Endothelial cell of umbilical vein (primary cell): ENCODE measurements at regions not wholly inside any gene's neighbourhood (a gene's known extent, or its start where the extent isn't known, plus 50 kb on each side); places are given as distances from the start of the nearest gene placed in this dataset.

Source experiments
- BruUV-seq: library from RNA; stranded (reverse); fragments of 400-500 nt; replicated peaks from 2 replicates; lab custom pipeline; 2021; lab: Mats Ljungman, UMichigan
- CTCF ChIA-PET: fragments of 300-600, 350-600 bp; sonication (Branson Sonifier 250); formaldehyde crosslinking; loops from one replicate; lab custom pipeline; 2021; ENCODE audit warnings: antibody characterized with exemption, inconsistent platforms; lab: Charles Lee
- POLR2A ChIA-PET: fragments of 300-600, 350-600 bp; sonication (Branson Sonifier 250); formaldehyde crosslinking; loops from one replicate; lab custom pipeline; 2021; ENCODE audit warnings: antibody characterized with exemption, inconsistent platforms; lab: Charles Lee
- DNase-seq: peaks from one replicate; pipeline ENCODE4 v3.0.0-alpha.2; 2011; ENCODE audit warnings: low read depth, low spot score
- FAIRE-seq: peaks from 2 replicates; lab custom pipeline; 2011; peaks lifted over from hg19 to GRCh38; lab: Jason Lieb, UNC
- H2AFZ ChIP-seq: 2 replicates; pipeline ENCODE4 v1.6.0; 2012; ENCODE audit warnings: low read depth, low read length, control low read depth, inconsistent platforms
- H3K27ac ChIP-seq: 2 replicates; pipeline ENCODE4 v1.5.1; 2011; ENCODE audit warnings: low read depth, mild to moderate bottlenecking, control low read depth, low read length, moderate library complexity; ENCODE audit not compliant: insufficient read depth
- H3K27me3 ChIP-seq, 2 experiments: 2 replicates each; pipeline versions ENCODE4 v1.6.0 to v1.6.1; 2011; ENCODE audit warnings: low read length in 2 of 2, mixed read lengths in 1 of 2; ENCODE audit not compliant: control insufficient read depth in 2 of 2, insufficient read depth in 2 of 2
- H3K36me3 ChIP-seq, 2 experiments: 2 replicates in 1 of 2; 3 replicates in 1 of 2; pipeline ENCODE4 v1.5.1; 2011; ENCODE audit warnings: low read length in 2 of 2, mild to moderate bottlenecking in 1 of 2, moderate library complexity in 1 of 2; ENCODE audit not compliant: control insufficient read depth in 2 of 2, insufficient read depth in 2 of 2; ENCODE audit errors: extremely low read depth in 1 of 2
- H3K4me1 ChIP-seq: 3 replicates; pipeline ENCODE4 v1.5.1; 2011; ENCODE audit warnings: mild to moderate bottlenecking, low read length; ENCODE audit not compliant: control insufficient read depth, insufficient read depth; ENCODE audit errors: extremely low read depth
- H3K4me2 ChIP-seq: 2 replicates; pipeline ENCODE4 v1.6.1; 2011; ENCODE audit warnings: low read length, control low read depth, mixed read lengths; ENCODE audit not compliant: insufficient read depth
- H3K4me3 ChIP-seq, 3 experiments: fragments of 200-600 bp in 1 of 3; sonication (generic), shearing (Covaris generic) in 1 of 3; replicated peaks in 1 of 3; 2 replicates each; pipeline ENCODE4 v1.5.1; 2011 to 2016; ENCODE audit warnings: control low read depth in 3 of 3, low read length in 3 of 3, mild to moderate bottlenecking in 2 of 3, inconsistent platforms in 1 of 3, low read depth in 1 of 3, moderate library complexity in 1 of 3; ENCODE audit not compliant: insufficient read depth in 1 of 3
- H3K79me2 ChIP-seq: 2 replicates; pipeline ENCODE4 v1.6.0; 2012; ENCODE audit warnings: low read length, inconsistent platforms; ENCODE audit not compliant: control insufficient read depth, insufficient read depth
- H3K9ac ChIP-seq: replicated peaks from 2 replicates; pipeline ENCODE3; 2011; ENCODE audit warnings: low read length, control low read depth; ENCODE audit not compliant: insufficient read depth; ENCODE audit errors: extremely low read depth
- H3K9me1 ChIP-seq: replicated peaks from 3 replicates; pipeline ENCODE4 v1.6.0; 2011; ENCODE audit warnings: mild to moderate bottlenecking, low read length; ENCODE audit not compliant: control insufficient read depth, insufficient read depth; ENCODE audit errors: extremely low read depth
- H3K9me3 ChIP-seq: replicated peaks from 2 replicates; pipeline ENCODE4 v1.5.1; 2012; ENCODE audit warnings: low read length, inconsistent platforms; ENCODE audit not compliant: control insufficient read depth, insufficient read depth
- H4K20me1 ChIP-seq: replicated peaks from 2 replicates; pipeline ENCODE3; 2011; ENCODE audit warnings: mild to moderate bottlenecking, low read length; ENCODE audit not compliant: control insufficient read depth, insufficient read depth; ENCODE audit errors: extremely low read depth
- CTCF ChIP-seq, 2 donors: IDR thresholded peaks; 1 replicate in 1 of 2; 2 replicates in 1 of 2; pipeline ENCODE4 v1.5.1; 2011; ENCODE audit warnings: low read length in 2 of 2, mild to moderate bottlenecking in 2 of 2, moderate library complexity in 2 of 2, control low read depth in 1 of 2, inconsistent platforms in 1 of 2, low read depth in 1 of 2; ENCODE audit not compliant: insufficient read depth in 1 of 2; ENCODE audit errors: extremely low read depth in 1 of 2
- EZH2 ChIP-seq: IDR thresholded peaks from 2 replicates; pipeline ENCODE4 v1.6.1; 2012; ENCODE audit warnings: borderline replicate concordance, low read depth, mild to moderate bottlenecking, moderate library complexity, low read length, inconsistent platforms; ENCODE audit not compliant: severe bottlenecking
- FOS ChIP-seq: IDR thresholded peaks from 2 replicates; pipeline ENCODE4 v1.6.1; 2011; ENCODE audit warnings: mild to moderate bottlenecking, low read length, moderate library complexity, borderline replicate concordance; ENCODE audit not compliant: insufficient read depth
- GATA2 ChIP-seq: IDR thresholded peaks from 2 replicates; pipeline ENCODE4 v1.7.0; 2011; ENCODE audit warnings: low read depth, mild to moderate bottlenecking, moderate library complexity, mixed read lengths, low read length; ENCODE audit not compliant: insufficient read length, insufficient read depth
- JUN ChIP-seq: IDR thresholded peaks from 2 replicates; pipeline ENCODE4 v1.6.1; 2011; ENCODE audit warnings: borderline replicate concordance, low read depth; ENCODE audit not compliant: insufficient read length, insufficient read depth
- MAX ChIP-seq: IDR thresholded peaks from 2 replicates; pipeline ENCODE4 v1.6.1; 2011; ENCODE audit not compliant: insufficient read depth, insufficient read length
- MYC ChIP-seq: IDR thresholded peaks from one replicate; pipeline ENCODE4 v1.6.1; 2011; ENCODE audit warnings: mild to moderate bottlenecking, low read depth, low read length
- POLR2A ChIP-seq: IDR thresholded peaks from 2 replicates; pipeline ENCODE4 v1.6.1; 2012; ENCODE audit warnings: low read depth, mild to moderate bottlenecking, control low read depth, low read length
- POLR2AphosphoS5 ChIP-seq: IDR thresholded peaks from 2 replicates; pipeline ENCODE4 v1.6.1; 2012; ENCODE audit warnings: low read depth, mild to moderate bottlenecking, control low read depth, low read length, moderate library complexity; ENCODE audit not compliant: insufficient read depth
- dilution Hi-C: fragments of 300-500 bp; cut with MboI; formaldehyde crosslinking; loops from one replicate; pipeline ENCODE4 v1.15.0; 2019; ENCODE audit warnings: low sequenced_read_pairs; ENCODE audit not compliant: extremely low pct_ligation_motif_present
- intact Hi-C: fragments of 100-400 bp; cut with micrococcal nuclease; formaldehyde crosslinking; loops from one replicate; pipeline ENCODE4 v1.10.0; 2022

DNA sequence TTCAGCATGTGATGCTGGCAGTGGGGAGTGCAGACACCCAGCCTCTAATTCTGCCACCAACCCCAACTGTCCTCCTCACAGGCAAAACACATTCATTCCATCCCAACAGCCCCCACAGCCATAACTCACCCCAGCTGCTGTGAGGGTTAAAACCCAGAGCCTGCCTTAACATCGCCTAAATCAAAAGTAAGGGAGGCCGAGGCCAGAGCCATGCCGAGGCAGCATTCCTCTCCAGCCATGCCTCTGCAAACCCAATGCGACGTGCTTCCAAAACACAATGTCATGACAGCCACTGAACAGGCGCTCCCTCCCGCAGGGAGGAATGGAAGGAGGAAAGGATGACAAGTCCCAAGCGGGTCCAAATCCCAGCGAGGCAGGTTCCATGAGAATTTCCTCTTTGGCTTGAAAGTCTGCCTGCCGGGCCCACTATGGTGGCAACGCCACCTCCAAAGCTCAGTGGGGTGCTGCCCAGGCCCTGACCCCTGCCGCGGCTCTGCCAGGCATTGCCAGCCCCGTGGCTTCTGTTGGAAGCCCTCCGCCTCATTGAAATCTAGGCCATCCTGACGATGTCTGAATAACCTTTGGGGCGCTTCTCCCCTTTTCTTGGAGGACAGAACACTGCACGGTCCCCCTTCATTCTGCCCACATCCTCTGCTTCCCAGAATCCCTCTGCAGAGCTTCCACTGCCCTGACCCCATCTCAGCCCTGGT, 472.3 kb downstream of the BRD1 start:
- Histone ChIP-seq H3K79me2 (no peaks in the 10 kb centered on the region), H3K36me3 (no peaks in the 10 kb centered on the region), H4K20me1 (no peaks in the 10 kb centered on the region), H3K27me3 (no peaks in the 10 kb centered on the region), H3K4me3 (no peak overlapping the region), H3K9ac (no peak overlapping the region), H2AFZ (no peak overlapping the region), H3K9me1 (no peaks in the 10 kb centered on the region), H3K9me3 (peaks cover 4% of the 10 kb centered on the region), H3K4me2 (no peak overlapping the region), H3K4me1 (no peaks in the 10 kb centered on the region), H3K27ac (no peak overlapping the region)
- TF ChIP-seq POLR2A, result no peak
- TF ChIP-seq GATA2, result no peak
- TF ChIP-seq JUN, result no peak
- no peak for TF ChIP-seq MAX
- TF ChIP-seq EZH2, result no peak
- TF ChIP-seq FOS, result no peak
- no peak for TF ChIP-seq POLR2AphosphoS5
- no peak for TF ChIP-seq CTCF (IDR thresholded peaks at IDR 0.05; ENCODE audit: extremely low read depth in 1 of 2, insufficient read depth in 1 of 2, low read depth in 1 of 2, low read length in 2 of 2)
- TF ChIP-seq MYC, result no peak
- FAIRE-seq, result no peak
- dilution Hi-C loops, result no loop called here
- ChIA-PET POLR2A (no interaction called here), CTCF (no interaction called here)
- intact Hi-C loops, result no loop called here
- no TSS peak for BruUV-seq
- DNase-seq, result no peak
